ENCODE measurements at regions not wholly inside any gene's neighbourhood (a gene's known extent, or its start where the extent isn't known, plus 50 kb on each side); places are given as distances from the start of the nearest gene placed in this dataset.

DNA sequence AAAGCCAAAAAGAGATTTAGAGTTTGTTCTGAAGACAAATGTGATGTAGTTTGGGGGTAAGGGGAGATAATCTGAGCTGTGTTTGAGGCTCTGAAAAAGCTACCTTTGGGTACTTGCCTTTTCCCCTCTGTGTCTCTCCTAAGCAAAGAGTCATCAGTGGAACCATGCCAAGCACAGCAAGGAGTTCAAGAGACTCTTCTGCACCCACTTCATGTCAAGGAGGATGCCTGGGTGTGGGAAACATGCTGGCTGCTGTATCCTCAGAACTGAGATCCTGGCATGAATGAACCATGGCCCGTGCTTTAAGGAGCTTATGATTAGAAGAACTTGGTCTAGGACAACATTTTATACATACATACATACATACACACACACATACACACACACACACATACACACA is 142.9 kb downstream of the NOC3L start:
- Mint-ChIP-seq H3K4me3 (no peak overlapping the region), H3K36me3 (ENCODE audit: low read depth) (no peaks in the 10 kb centered on the region), H3K27ac (no peak overlapping the region), H3K27me3 (ENCODE audit: low read depth) (no peaks in the 10 kb centered on the region), H3K9me3 (no peaks in the 10 kb centered on the region), H3K4me1 (ENCODE audit: low read depth) (no peaks in the 10 kb centered on the region)
- no peak for DNase-seq (ENCODE audit: low spot score)

GRCh38 chr10:94220717-94221116 is 142.0 kb downstream of the NOC3L start:
- H3K27me3 Mint-ChIP-seq (ENCODE audit: low read depth), result no peaks in the 10 kb centered on the region
- H3K4me1 Mint-ChIP-seq (ENCODE audit: low read depth), result no peaks in the 10 kb centered on the region
- no peaks in the 10 kb centered on the region for H3K36me3 Mint-ChIP-seq (ENCODE audit: low read depth)
- no peak overlapping the region for H3K27ac Mint-ChIP-seq
- DNase-seq (ENCODE audit: low spot score), result no peak
- no peak overlapping the region for H3K4me3 Mint-ChIP-seq
- no peaks in the 10 kb centered on the region for H3K9me3 Mint-ChIP-seq

GRCh38 chr10:94223702-94224370 is 138.9 kb downstream of the NOC3L start:
- H3K4me1 Mint-ChIP-seq (ENCODE audit: low read depth), result no peaks in the 10 kb centered on the region
- no peaks in the 10 kb centered on the region for H3K36me3 Mint-ChIP-seq (ENCODE audit: low read depth)
- H3K27ac Mint-ChIP-seq, result no peak overlapping the region
- DNase-seq (ENCODE audit: low spot score), result no peak
- no peaks in the 10 kb centered on the region for H3K27me3 Mint-ChIP-seq (ENCODE audit: low read depth)
- no peak overlapping the region for H3K4me3 Mint-ChIP-seq
- H3K9me3 Mint-ChIP-seq, result no peaks in the 10 kb centered on the region

DNA sequence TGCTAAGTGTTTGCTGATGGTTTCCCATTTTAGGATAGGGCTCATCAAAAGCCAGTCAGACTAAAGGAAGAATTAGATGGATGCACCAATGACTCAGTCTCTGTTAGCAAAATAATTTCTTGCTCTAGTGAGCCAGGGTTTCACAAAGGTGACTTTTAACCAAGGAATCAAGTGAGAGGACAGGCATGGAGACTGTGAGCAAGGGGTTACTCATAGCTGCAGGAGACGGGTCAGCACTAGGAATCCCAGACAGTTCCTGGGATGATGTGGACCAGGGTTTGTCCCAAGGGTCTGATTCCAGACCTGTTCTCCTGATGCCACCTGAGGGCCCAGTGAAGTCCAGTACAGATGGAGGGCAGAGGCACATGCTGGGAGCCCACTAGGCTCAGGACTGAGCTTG is 138.1 kb downstream of the NOC3L start:
- no peaks in the 10 kb centered on the region for H3K9me3 Mint-ChIP-seq
- no peak overlapping the region for H3K27ac Mint-ChIP-seq
- no peaks in the 10 kb centered on the region for H3K4me1 Mint-ChIP-seq (ENCODE audit: low read depth)
- no peaks in the 10 kb centered on the region for H3K27me3 Mint-ChIP-seq (ENCODE audit: low read depth)
- no peak for DNase-seq (ENCODE audit: low spot score)
- H3K4me3 Mint-ChIP-seq, result no peak overlapping the region
- no peaks in the 10 kb centered on the region for H3K36me3 Mint-ChIP-seq (ENCODE audit: low read depth)

GRCh38 chr10:94225589-94225988 is 137.2 kb downstream of the NOC3L start:
- H3K27me3 Mint-ChIP-seq (ENCODE audit: low read depth), result no peaks in the 10 kb centered on the region
- no peaks in the 10 kb centered on the region for H3K9me3 Mint-ChIP-seq
- no peak overlapping the region for H3K4me3 Mint-ChIP-seq
- H3K27ac Mint-ChIP-seq, result no peak overlapping the region
- DNase-seq (ENCODE audit: low spot score), result no peak
- no peaks in the 10 kb centered on the region for H3K36me3 Mint-ChIP-seq (ENCODE audit: low read depth)
- H3K4me1 Mint-ChIP-seq (ENCODE audit: low read depth), result no peaks in the 10 kb centered on the region

GRCh38 chr10:94230134-94230785 is 132.5 kb downstream of the NOC3L start:
- no peak overlapping the region for H3K27ac Mint-ChIP-seq
- no peaks in the 10 kb centered on the region for H3K27me3 Mint-ChIP-seq (ENCODE audit: low read depth)
- H3K36me3 Mint-ChIP-seq (ENCODE audit: low read depth), result no peaks in the 10 kb centered on the region
- no peak overlapping the region for H3K4me3 Mint-ChIP-seq
- no peaks in the 10 kb centered on the region for H3K9me3 Mint-ChIP-seq
- no peaks in the 10 kb centered on the region for H3K4me1 Mint-ChIP-seq (ENCODE audit: low read depth)
- no peak for DNase-seq (ENCODE audit: low spot score)

DNA sequence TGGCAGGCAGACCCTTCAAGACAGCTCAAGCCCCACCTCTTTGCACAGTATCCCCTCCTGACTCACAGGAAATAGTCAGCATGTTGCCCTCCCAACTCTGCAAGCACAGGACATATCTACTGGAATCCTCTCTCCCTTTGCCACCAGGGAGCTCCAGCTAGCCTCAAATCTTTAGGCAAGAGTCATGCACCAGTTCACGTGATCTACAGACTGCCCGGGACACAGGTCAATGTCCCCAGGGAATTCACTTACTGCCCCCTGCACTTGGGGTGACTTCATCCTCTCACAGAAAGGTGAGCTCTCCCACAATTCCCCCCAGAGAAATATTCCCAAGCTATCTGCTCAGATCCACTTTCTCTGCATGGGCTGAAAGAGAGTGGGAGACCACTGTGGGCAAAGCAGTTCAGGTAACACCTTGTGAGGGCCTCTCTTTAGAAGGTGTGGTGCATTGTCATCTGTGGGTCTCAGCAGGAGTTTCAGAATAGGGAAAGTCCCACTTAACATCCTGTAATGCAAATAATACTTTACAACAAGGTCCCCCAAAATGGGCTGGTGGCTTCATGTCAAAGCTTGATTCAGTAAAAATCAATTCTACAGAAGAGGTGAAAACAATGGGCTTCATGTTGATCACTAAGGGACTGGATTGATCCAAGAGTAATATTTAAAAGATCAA is 129.9 kb downstream of the NOC3L start:
- Mint-ChIP-seq H3K4me3 (no peak overlapping the region), H3K9me3 (no peaks in the 10 kb centered on the region), H3K27me3 (ENCODE audit: low read depth) (peaks cover 4% of the 10 kb centered on the region), H3K27ac (no peak overlapping the region), H3K4me1 (ENCODE audit: low read depth) (no peaks in the 10 kb centered on the region), H3K36me3 (ENCODE audit: low read depth) (no peaks in the 10 kb centered on the region)
- no peak for DNase-seq (ENCODE audit: low spot score)

DNA sequence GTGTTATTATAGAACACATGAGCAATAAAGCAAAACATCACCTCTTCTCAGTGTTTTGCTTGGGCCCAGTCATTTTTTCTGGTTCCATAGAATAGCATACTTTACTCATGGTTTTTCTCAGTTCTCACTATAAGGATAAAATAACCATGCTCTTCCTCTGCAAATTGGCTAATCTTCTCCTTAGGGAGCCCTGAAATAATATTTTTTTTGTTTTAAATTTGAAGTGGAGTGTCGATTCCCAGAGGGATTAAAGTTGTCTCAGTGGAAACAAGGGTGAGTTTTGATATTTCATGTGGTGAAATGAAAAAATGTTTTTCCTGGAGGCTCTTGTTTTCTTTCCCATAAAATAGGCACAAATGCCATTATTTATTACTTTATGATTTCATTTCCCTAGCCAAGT is 127.3 kb downstream of the NOC3L start:
- Mint-ChIP-seq H3K27ac (no peak overlapping the region), H3K9me3 (no peaks in the 10 kb centered on the region), H3K4me1 (ENCODE audit: low read depth) (no peaks in the 10 kb centered on the region), H3K4me3 (no peak overlapping the region), H3K27me3 (ENCODE audit: low read depth) (peaks cover 10% of the 10 kb centered on the region), H3K36me3 (ENCODE audit: low read depth) (no peaks in the 10 kb centered on the region)
- no peak for DNase-seq (ENCODE audit: low spot score)

GRCh38 chr10:94238006-94238617 is 124.6 kb downstream of the NOC3L start:
- H3K4me1 Mint-ChIP-seq (ENCODE audit: low read depth), result peaks cover 2% of the 10 kb centered on the region
- no peaks in the 10 kb centered on the region for H3K36me3 Mint-ChIP-seq (ENCODE audit: low read depth)
- no peak overlapping the region for H3K4me3 Mint-ChIP-seq
- H3K27ac Mint-ChIP-seq, result no peak overlapping the region
- DNase-seq (ENCODE audit: low spot score), result no peak
- no peaks in the 10 kb centered on the region for H3K9me3 Mint-ChIP-seq
- peaks cover 17% of the 10 kb centered on the region for H3K27me3 Mint-ChIP-seq (ENCODE audit: low read depth)

DNA sequence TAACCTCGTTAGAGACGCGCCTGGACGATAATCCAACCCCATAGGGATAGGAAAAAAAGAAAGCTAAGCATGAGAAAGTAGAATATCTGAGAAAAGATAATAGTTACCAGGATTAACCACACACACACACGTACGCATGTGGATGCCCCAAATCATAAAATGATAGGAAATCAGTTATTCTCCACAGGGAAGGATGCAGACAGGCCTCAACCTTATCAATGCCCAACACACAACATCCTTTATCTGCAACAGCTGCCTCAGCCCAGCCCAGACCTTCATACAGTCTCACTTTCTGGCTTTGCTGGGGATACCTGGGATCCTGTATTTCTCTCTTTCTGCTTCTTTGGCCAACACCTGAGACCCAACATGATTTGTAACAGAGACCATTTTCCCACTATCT is 123.0 kb downstream of the NOC3L start:
- Mint-ChIP-seq H3K36me3 (ENCODE audit: low read depth) (no peaks in the 10 kb centered on the region), H3K9me3 (no peaks in the 10 kb centered on the region), H3K27me3 (ENCODE audit: low read depth) (peaks cover 20% of the 10 kb centered on the region), H3K4me1 (ENCODE audit: low read depth) (peaks cover 2% of the 10 kb centered on the region), H3K27ac (no peak overlapping the region), H3K4me3 (no peak overlapping the region)
- no peak for DNase-seq (ENCODE audit: low spot score)

- peaks cover 20% of the 10 kb centered on the region for H3K27me3 Mint-ChIP-seq (ENCODE audit: low read depth)
- H3K4me3 Mint-ChIP-seq, result no peak overlapping the region
- H3K36me3 Mint-ChIP-seq (ENCODE audit: low read depth), result no peaks in the 10 kb centered on the region
- H3K27ac Mint-ChIP-seq, result no peak overlapping the region
- no peak for DNase-seq (ENCODE audit: low spot score)
- no peaks in the 10 kb centered on the region for H3K9me3 Mint-ChIP-seq
- H3K4me1 Mint-ChIP-seq (ENCODE audit: low read depth), result peaks cover 2% of the 10 kb centered on the region
Observed at GRCh38 chr10:94240491-94240890, 122.2 kb downstream of the NOC3L start.

DNA sequence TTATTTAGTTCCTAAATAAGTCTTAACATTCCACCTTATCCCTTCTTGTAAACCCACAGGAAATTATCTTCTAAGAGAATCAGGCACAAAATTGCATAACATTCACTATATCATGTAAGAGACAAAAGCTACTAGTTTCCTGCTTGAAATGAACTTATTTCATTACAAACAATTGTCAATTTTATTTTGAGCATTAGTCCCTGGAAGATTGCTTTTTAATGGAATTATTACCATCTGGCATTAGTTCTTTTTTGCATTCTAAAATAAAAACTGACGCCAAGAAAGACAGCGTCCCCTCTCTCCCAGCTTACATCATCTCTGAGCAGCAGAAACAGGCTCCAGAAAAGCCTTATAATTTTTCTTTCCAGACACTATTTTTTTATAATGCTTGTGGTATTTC is 121.8 kb downstream of the NOC3L start:
- Mint-ChIP-seq H3K27ac (no peak overlapping the region), H3K27me3 (ENCODE audit: low read depth) (peaks cover 20% of the 10 kb centered on the region), H3K36me3 (ENCODE audit: low read depth) (no peaks in the 10 kb centered on the region), H3K4me3 (no peak overlapping the region), H3K9me3 (no peaks in the 10 kb centered on the region), H3K4me1 (ENCODE audit: low read depth) (peaks cover 2% of the 10 kb centered on the region)
- no peak for DNase-seq (ENCODE audit: low spot score)

DNA sequence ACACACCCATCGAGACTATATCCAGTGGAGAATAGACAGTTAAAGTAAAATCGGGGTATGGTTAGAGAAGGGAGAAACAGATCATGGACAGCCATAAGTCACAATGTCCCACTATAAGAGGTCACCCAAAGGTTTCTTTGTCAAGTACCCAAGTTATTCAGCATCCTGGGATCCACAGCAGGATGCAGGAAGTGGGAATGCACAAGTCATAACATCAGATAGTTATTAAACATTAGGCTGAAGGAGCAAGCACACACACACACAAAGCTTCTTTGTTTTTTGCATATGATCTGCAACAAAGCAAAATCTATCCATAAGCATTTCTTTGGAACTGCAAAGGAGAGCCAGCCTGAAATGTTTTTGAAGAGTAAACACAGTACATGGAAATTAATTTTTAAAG is 111.6 kb downstream of the NOC3L start:
- H3K4me3 Mint-ChIP-seq, result no peak overlapping the region
- H3K9me3 Mint-ChIP-seq, result no peaks in the 10 kb centered on the region
- no peaks in the 10 kb centered on the region for H3K4me1 Mint-ChIP-seq (ENCODE audit: low read depth)
- no peak overlapping the region for H3K27ac Mint-ChIP-seq
- no peaks in the 10 kb centered on the region for H3K36me3 Mint-ChIP-seq (ENCODE audit: low read depth)
- no peak for DNase-seq (ENCODE audit: low spot score)
- H3K27me3 Mint-ChIP-seq (ENCODE audit: low read depth), result peaks cover 7% of the 10 kb centered on the region

DNA sequence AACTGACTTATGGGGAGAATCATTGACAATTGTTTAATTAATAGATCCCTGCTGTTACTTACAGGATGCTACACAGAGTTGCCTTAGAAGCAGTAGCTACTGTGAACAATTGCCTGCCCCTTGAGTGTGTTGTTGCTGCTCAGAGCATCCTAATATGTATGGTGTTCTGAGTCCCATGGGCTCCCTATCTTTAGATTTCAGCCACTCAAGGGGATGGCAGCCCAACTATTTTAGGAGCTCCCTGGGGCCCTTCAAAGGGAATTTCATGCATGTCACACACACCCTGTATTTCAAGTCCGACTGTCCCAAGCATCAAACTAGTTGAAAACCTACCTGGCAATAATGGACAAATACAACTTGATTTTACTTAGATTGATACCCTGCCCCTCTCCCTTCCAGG is 111.2 kb downstream of the NOC3L start:
- no peaks in the 10 kb centered on the region for H3K36me3 Mint-ChIP-seq (ENCODE audit: low read depth)
- H3K27me3 Mint-ChIP-seq (ENCODE audit: low read depth), result peaks cover 7% of the 10 kb centered on the region
- H3K4me1 Mint-ChIP-seq (ENCODE audit: low read depth), result no peaks in the 10 kb centered on the region
- no peak overlapping the region for H3K27ac Mint-ChIP-seq
- DNase-seq (ENCODE audit: low spot score), result no peak
- no peak overlapping the region for H3K4me3 Mint-ChIP-seq
- H3K9me3 Mint-ChIP-seq, result no peaks in the 10 kb centered on the region

Data from T-helper 2 cell treated with Interferon-gamma antibody and Interleukin-4, amounts not matched to agents 5 μg/mL and 100 μg/mL, for 36 hours (primary cell).